ENCODE measurements at regions not wholly inside any gene's neighbourhood (a gene's known extent, or its start where the extent isn't known, plus 50 kb on each side); places are given as distances from the start of the nearest gene placed in this dataset.
A peak's percentile ranks its signal among the peaks of the same experiment; 100 is the strongest.

- H3K9me3 ChIP-seq (ENCODE audit: control insufficient read depth, low read length) = no peaks in the 10 kb centered on the region
- Mint-ChIP-seq H3K4me3 (no peak overlapping the region), H3K36me3 (ENCODE audit: low read depth) (no peaks in the 10 kb centered on the region), H3K27me3 (ENCODE audit: insufficient read depth) (no peaks in the 10 kb centered on the region), H3K9me3 (no peaks in the 10 kb centered on the region), H3K27ac (no peak overlapping the region), H3K4me1 (peaks cover 3% of the 10 kb centered on the region)
- no peak overlapping the region for H3K9ac ChIP-seq (ENCODE audit: extremely low read depth, low read length, poor library complexity, severe bottlenecking)
- no peak overlapping the region for H3K4me3 ChIP-seq (ENCODE audit: low read length)
- no peaks in the 10 kb centered on the region for H3K27me3 ChIP-seq (ENCODE audit: control insufficient read depth, insufficient read depth, low read length, poor library complexity, severe bottlenecking)
- peak overlapping the region; percentile 64 for H3K27ac ChIP-seq (ENCODE audit: low read depth, low read length)
- DNase-seq = no peak
- TF ChIP-seq CTCF (conservative IDR thresholded peaks at IDR 0.05) = no peak
- H3K36me3 ChIP-seq (ENCODE audit: control insufficient read depth, insufficient read depth, low read length) = no peaks in the 10 kb centered on the region
- H3K4me1 ChIP-seq (ENCODE audit: control insufficient read depth, insufficient read depth, low read length) = no peaks in the 10 kb centered on the region
Observed at GRCh38 chr7:18140943-18141342, 113.3 kb upstream of the PRPS1L1 start.

GRCh38 chr7:18144166-18144565 lies 116.5 kb upstream of the PRPS1L1 start:
- Mint-ChIP-seq H3K27ac (no peak overlapping the region), H3K4me1 (peaks cover 3% of the 10 kb centered on the region), H3K4me3 (no peak overlapping the region), H3K9me3 (no peaks in the 10 kb centered on the region), H3K27me3 (ENCODE audit: insufficient read depth) (no peaks in the 10 kb centered on the region), H3K36me3 (ENCODE audit: low read depth) (no peaks in the 10 kb centered on the region)
- H3K4me1 ChIP-seq (ENCODE audit: control insufficient read depth, insufficient read depth, low read length) = no peaks in the 10 kb centered on the region
- H3K9me3 ChIP-seq (ENCODE audit: control insufficient read depth, low read length) = no peaks in the 10 kb centered on the region
- H3K27me3 ChIP-seq (ENCODE audit: control insufficient read depth, insufficient read depth, low read length, poor library complexity, severe bottlenecking) = no peaks in the 10 kb centered on the region
- no peak for DNase-seq
- H3K4me3 ChIP-seq (ENCODE audit: low read length) = no peak overlapping the region
- H3K36me3 ChIP-seq (ENCODE audit: control insufficient read depth, insufficient read depth, low read length) = no peaks in the 10 kb centered on the region
- H3K9ac ChIP-seq (ENCODE audit: extremely low read depth, low read length, poor library complexity, severe bottlenecking) = no peak overlapping the region
- 86 to 91% methylated on average over 1 of the region's 1 CpG for WGBS, 2 experiments (ENCODE audit: insufficient coverage in 1 of 2, insufficient read length in 1 of 2)
- TF ChIP-seq CTCF (conservative IDR thresholded peaks at IDR 0.05) = no peak
- no peak overlapping the region for H3K27ac ChIP-seq (ENCODE audit: low read depth, low read length)

DNA sequence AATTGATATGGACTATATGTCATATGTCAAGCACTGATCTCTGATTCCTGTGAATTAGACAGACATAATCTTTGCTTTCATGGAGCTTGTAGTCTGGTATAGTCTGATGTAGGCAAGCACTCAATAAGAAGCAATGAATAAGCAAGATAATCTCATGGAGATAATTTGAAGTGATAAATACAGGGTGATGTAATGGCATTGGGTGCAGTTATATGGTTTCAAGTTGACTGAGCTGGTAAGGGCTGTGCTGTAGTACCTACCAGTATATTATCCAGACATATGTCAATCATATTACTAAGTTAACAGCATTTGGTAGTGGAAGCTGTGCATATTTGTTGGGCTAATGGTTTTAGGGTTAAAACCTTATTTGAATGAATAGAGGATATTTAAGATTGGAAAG lies 117.5 kb upstream of the PRPS1L1 start:
- H3K36me3 ChIP-seq (ENCODE audit: control insufficient read depth, insufficient read depth, low read length) = no peaks in the 10 kb centered on the region
- H3K4me3 ChIP-seq (ENCODE audit: low read length) = no peak overlapping the region
- Mint-ChIP-seq H3K36me3 (ENCODE audit: low read depth) (no peaks in the 10 kb centered on the region), H3K27ac (no peak overlapping the region), H3K4me1 (peaks cover 3% of the 10 kb centered on the region), H3K4me3 (no peak overlapping the region), H3K9me3 (no peaks in the 10 kb centered on the region), H3K27me3 (ENCODE audit: insufficient read depth) (no peaks in the 10 kb centered on the region)
- TF ChIP-seq CTCF (conservative IDR thresholded peaks at IDR 0.05) = no peak
- no peaks in the 10 kb centered on the region for H3K9me3 ChIP-seq (ENCODE audit: control insufficient read depth, low read length)
- no peaks in the 10 kb centered on the region for H3K4me1 ChIP-seq (ENCODE audit: control insufficient read depth, insufficient read depth, low read length)
- no peak overlapping the region for H3K9ac ChIP-seq (ENCODE audit: extremely low read depth, low read length, poor library complexity, severe bottlenecking)
- no peaks in the 10 kb centered on the region for H3K27me3 ChIP-seq (ENCODE audit: control insufficient read depth, insufficient read depth, low read length, poor library complexity, severe bottlenecking)
- no peak overlapping the region for H3K27ac ChIP-seq (ENCODE audit: low read depth, low read length)
- DNase-seq = no peak

Data from endodermal cell (in vitro differentiated cells).